ENCODE measurements at regions not wholly inside any gene's neighbourhood (a gene's known extent, or its start where the extent isn't known, plus 50 kb on each side); places are given as distances from the start of the nearest gene placed in this dataset.
A peak's percentile ranks its signal among the peaks of the same experiment; 100 is the strongest.

- Histone ChIP-seq H3K4me3 (ENCODE audit: low read length in 2 of 2) (no peak overlapping the region), H2BK5ac (ENCODE audit: low read length) (no peak overlapping the region), H4K8ac (ENCODE audit: low read depth, low read length) (no peak overlapping the region), H3K4me1 (ENCODE audit: control insufficient read depth in 2 of 2, insufficient read depth in 1 of 2, low read depth in 1 of 2, low read length in 2 of 2) (no peaks in the 10 kb centered on the region), H3K27ac (replicated peaks; ENCODE audit: low read length) (no peak overlapping the region), H2AFZ (ENCODE audit: low read length) (no peak overlapping the region), H3K9me3 (replicated peaks in 1 of 2; ENCODE audit: control insufficient read depth in 2 of 2, insufficient read depth in 1 of 2, low read depth in 1 of 2, low read length in 2 of 2) (peaks cover 3 to 55% of the 10 kb centered on the region in 2 donors), H3K4ac (ENCODE audit: low read length) (no peak overlapping the region), H2AK5ac (ENCODE audit: low read depth, low read length) (no peak overlapping the region), H3K27me3 (ENCODE audit: control insufficient read depth in 3 of 3, insufficient read depth in 3 of 3, low read depth in 1 of 3, low read length in 3 of 3) (no peaks in the 10 kb centered on the region), H2BK12ac (ENCODE audit: low read length) (peak overlapping the region; percentile 41), H3K36me3 (replicated peaks in 1 of 2; ENCODE audit: control insufficient read depth in 2 of 2, insufficient read depth in 2 of 2, low read length in 2 of 2) (no peaks in the 10 kb centered on the region), H4K91ac (ENCODE audit: low read depth, low read length, poor library complexity) (no peak overlapping the region), H3K23ac (ENCODE audit: low read depth, low read length, poor library complexity) (peak overlapping the region; percentile 31), H3K14ac (ENCODE audit: low read length) (peak overlapping the region; percentile 71), H3K79me1 (ENCODE audit: low read depth, low read length) (peaks cover 3% of the 10 kb centered on the region), H3K9ac (ENCODE audit: low read depth, low read length, poor library complexity) (peak overlapping the region; percentile 30), H2BK15ac (ENCODE audit: low read length) (no peak overlapping the region), H3K4me2 (ENCODE audit: insufficient read depth, low read length, poor library complexity, severe bottlenecking) (no peak overlapping the region), H2BK120ac (ENCODE audit: low read depth, low read length) (no peak overlapping the region), H3K18ac (ENCODE audit: low read length) (no peak overlapping the region)
- WGBS, 2 donors (ENCODE audit: extremely low coverage in 2 of 2, insufficient read length in 2 of 2, insufficient replicate concordance in 1 of 2): no CpG with 5 or more reads among the region's 9 CpGs
- DNase-seq (ENCODE audit: low spot score): no peak
Observed at GRCh38 chr15:25183581-25184251, 228.9 kb downstream of the SNRPN start.

- H3K18ac ChIP-seq (ENCODE audit: low read length): peak overlapping the region; percentile 27
- H3K23ac ChIP-seq (ENCODE audit: low read depth, low read length, poor library complexity): no peak overlapping the region
- no peak for DNase-seq (ENCODE audit: low spot score)
- peak overlapping the region in 1 of 2 donors; percentile 10 for H3K4me3 ChIP-seq (ENCODE audit: low read length in 2 of 2)
- H4K91ac ChIP-seq (ENCODE audit: low read depth, low read length, poor library complexity): no peak overlapping the region
- H3K9ac ChIP-seq (ENCODE audit: low read depth, low read length, poor library complexity): no peak overlapping the region
- no peaks in the 10 kb centered on the region for H3K4me1 ChIP-seq (ENCODE audit: control insufficient read depth in 2 of 2, insufficient read depth in 1 of 2, low read depth in 1 of 2, low read length in 2 of 2)
- no peaks in the 10 kb centered on the region for H3K36me3 ChIP-seq (replicated peaks in 1 of 2; ENCODE audit: control insufficient read depth in 2 of 2, insufficient read depth in 2 of 2, low read length in 2 of 2)
- peaks cover 0 to 53% of the 10 kb centered on the region in 2 donors for H3K9me3 ChIP-seq (replicated peaks in 1 of 2; ENCODE audit: control insufficient read depth in 2 of 2, insufficient read depth in 1 of 2, low read depth in 1 of 2, low read length in 2 of 2)
- no peak overlapping the region for H2BK15ac ChIP-seq (ENCODE audit: low read length)
- no peaks in the 10 kb centered on the region for H3K27me3 ChIP-seq (ENCODE audit: control insufficient read depth in 3 of 3, insufficient read depth in 3 of 3, low read depth in 1 of 3, low read length in 3 of 3)
- no peak overlapping the region for H3K27ac ChIP-seq (replicated peaks; ENCODE audit: low read length)
- no peak overlapping the region for H2AFZ ChIP-seq (ENCODE audit: low read length)
- no peak overlapping the region for H2BK120ac ChIP-seq (ENCODE audit: low read depth, low read length)
- H4K8ac ChIP-seq (ENCODE audit: low read depth, low read length): no peak overlapping the region
- H3K79me1 ChIP-seq (ENCODE audit: low read depth, low read length): peaks cover 3% of the 10 kb centered on the region
- H3K4ac ChIP-seq (ENCODE audit: low read length): no peak overlapping the region
- no peak overlapping the region for H2BK12ac ChIP-seq (ENCODE audit: low read length)
- no peak overlapping the region for H2BK5ac ChIP-seq (ENCODE audit: low read length)
- no peak overlapping the region for H3K4me2 ChIP-seq (ENCODE audit: insufficient read depth, low read length, poor library complexity, severe bottlenecking)
- no peak overlapping the region for H2AK5ac ChIP-seq (ENCODE audit: low read depth, low read length)
- WGBS, 2 donors (ENCODE audit: extremely low coverage in 2 of 2, insufficient read length in 2 of 2, insufficient replicate concordance in 1 of 2): no CpG with 5 or more reads among the region's 12 CpGs
- H3K14ac ChIP-seq (ENCODE audit: low read length): no peak overlapping the region
Observed at GRCh38 chr15:25184356-25185155, 229.8 kb downstream of the SNRPN start.

- H3K23ac ChIP-seq (ENCODE audit: low read depth, low read length, poor library complexity): no peak overlapping the region
- H2BK5ac ChIP-seq (ENCODE audit: low read length): no peak overlapping the region
- no peak overlapping the region for H2BK12ac ChIP-seq (ENCODE audit: low read length)
- H2BK120ac ChIP-seq (ENCODE audit: low read depth, low read length): no peak overlapping the region
- no peak overlapping the region for H2AK5ac ChIP-seq (ENCODE audit: low read depth, low read length)
- H3K18ac ChIP-seq (ENCODE audit: low read length): no peak overlapping the region
- no CpG with 5 or more reads among the region's 15 CpGs for WGBS, 2 donors (ENCODE audit: extremely low coverage in 2 of 2, insufficient read length in 2 of 2, insufficient replicate concordance in 1 of 2)
- H3K27ac ChIP-seq (replicated peaks; ENCODE audit: low read length): no peak overlapping the region
- no peak overlapping the region for H3K14ac ChIP-seq (ENCODE audit: low read length)
- no peak overlapping the region for H2BK15ac ChIP-seq (ENCODE audit: low read length)
- peaks cover 3% of the 10 kb centered on the region for H3K79me1 ChIP-seq (ENCODE audit: low read depth, low read length)
- H3K4me1 ChIP-seq (ENCODE audit: control insufficient read depth in 2 of 2, insufficient read depth in 1 of 2, low read depth in 1 of 2, low read length in 2 of 2): no peaks in the 10 kb centered on the region
- H4K91ac ChIP-seq (ENCODE audit: low read depth, low read length, poor library complexity): no peak overlapping the region
- H3K27me3 ChIP-seq (ENCODE audit: control insufficient read depth in 3 of 3, insufficient read depth in 3 of 3, low read depth in 1 of 3, low read length in 3 of 3): no peaks in the 10 kb centered on the region
- H2AFZ ChIP-seq (ENCODE audit: low read length): no peak overlapping the region
- no peaks in the 10 kb centered on the region for H3K36me3 ChIP-seq (replicated peaks in 1 of 2; ENCODE audit: control insufficient read depth in 2 of 2, insufficient read depth in 2 of 2, low read length in 2 of 2)
- no peak overlapping the region for H3K4ac ChIP-seq (ENCODE audit: low read length)
- no peak for DNase-seq (ENCODE audit: low spot score)
- no peak overlapping the region for H4K8ac ChIP-seq (ENCODE audit: low read depth, low read length)
- peaks cover 0 to 51% of the 10 kb centered on the region in 2 donors for H3K9me3 ChIP-seq (replicated peaks in 1 of 2; ENCODE audit: control insufficient read depth in 2 of 2, insufficient read depth in 1 of 2, low read depth in 1 of 2, low read length in 2 of 2)
- H3K9ac ChIP-seq (ENCODE audit: low read depth, low read length, poor library complexity): no peak overlapping the region
- H3K4me2 ChIP-seq (ENCODE audit: insufficient read depth, low read length, poor library complexity, severe bottlenecking): no peak overlapping the region
- no peak overlapping the region for H3K4me3 ChIP-seq (ENCODE audit: low read length in 2 of 2)
Observed at GRCh38 chr15:25185156-25185710, 230.4 kb downstream of the SNRPN start.

GRCh38 chr15:25185791-25186190, 231.0 kb downstream of the SNRPN start:
- no peak overlapping the region for H4K91ac ChIP-seq (ENCODE audit: low read depth, low read length, poor library complexity)
- H3K23ac ChIP-seq (ENCODE audit: low read depth, low read length, poor library complexity): no peak overlapping the region
- H3K36me3 ChIP-seq (replicated peaks in 1 of 2; ENCODE audit: control insufficient read depth in 2 of 2, insufficient read depth in 2 of 2, low read length in 2 of 2): no peaks in the 10 kb centered on the region
- H3K4me2 ChIP-seq (ENCODE audit: insufficient read depth, low read length, poor library complexity, severe bottlenecking): no peak overlapping the region
- H2BK5ac ChIP-seq (ENCODE audit: low read length): no peak overlapping the region
- H3K4ac ChIP-seq (ENCODE audit: low read length): no peak overlapping the region
- no peaks in the 10 kb centered on the region for H3K27me3 ChIP-seq (ENCODE audit: control insufficient read depth in 3 of 3, insufficient read depth in 3 of 3, low read depth in 1 of 3, low read length in 3 of 3)
- no peak overlapping the region for H3K14ac ChIP-seq (ENCODE audit: low read length)
- no peak overlapping the region for H2BK15ac ChIP-seq (ENCODE audit: low read length)
- no peak overlapping the region for H3K27ac ChIP-seq (replicated peaks; ENCODE audit: low read length)
- no peak overlapping the region for H2BK120ac ChIP-seq (ENCODE audit: low read depth, low read length)
- no peak overlapping the region for H2BK12ac ChIP-seq (ENCODE audit: low read length)
- no peak overlapping the region for H2AFZ ChIP-seq (ENCODE audit: low read length)
- H3K4me1 ChIP-seq (ENCODE audit: control insufficient read depth in 2 of 2, insufficient read depth in 1 of 2, low read depth in 1 of 2, low read length in 2 of 2): no peaks in the 10 kb centered on the region
- no peak overlapping the region for H2AK5ac ChIP-seq (ENCODE audit: low read depth, low read length)
- no peak overlapping the region for H3K18ac ChIP-seq (ENCODE audit: low read length)
- no peak for DNase-seq (ENCODE audit: low spot score)
- no CpG with 5 or more reads among the region's 6 CpGs for WGBS, 2 donors (ENCODE audit: extremely low coverage in 2 of 2, insufficient read length in 2 of 2, insufficient replicate concordance in 1 of 2)
- H3K4me3 ChIP-seq (ENCODE audit: low read length in 2 of 2): no peak overlapping the region
- H3K9ac ChIP-seq (ENCODE audit: low read depth, low read length, poor library complexity): no peak overlapping the region
- peaks cover 3% of the 10 kb centered on the region for H3K79me1 ChIP-seq (ENCODE audit: low read depth, low read length)
- H4K8ac ChIP-seq (ENCODE audit: low read depth, low read length): no peak overlapping the region
- H3K9me3 ChIP-seq (replicated peaks in 1 of 2; ENCODE audit: control insufficient read depth in 2 of 2, insufficient read depth in 1 of 2, low read depth in 1 of 2, low read length in 2 of 2): peaks cover 0 to 55% of the 10 kb centered on the region in 2 donors
